ENCODE measurements at regions not wholly inside any gene's neighbourhood (a gene's known extent, or its start where the extent isn't known, plus 50 kb on each side); places are given as distances from the start of the nearest gene placed in this dataset.

DNA sequence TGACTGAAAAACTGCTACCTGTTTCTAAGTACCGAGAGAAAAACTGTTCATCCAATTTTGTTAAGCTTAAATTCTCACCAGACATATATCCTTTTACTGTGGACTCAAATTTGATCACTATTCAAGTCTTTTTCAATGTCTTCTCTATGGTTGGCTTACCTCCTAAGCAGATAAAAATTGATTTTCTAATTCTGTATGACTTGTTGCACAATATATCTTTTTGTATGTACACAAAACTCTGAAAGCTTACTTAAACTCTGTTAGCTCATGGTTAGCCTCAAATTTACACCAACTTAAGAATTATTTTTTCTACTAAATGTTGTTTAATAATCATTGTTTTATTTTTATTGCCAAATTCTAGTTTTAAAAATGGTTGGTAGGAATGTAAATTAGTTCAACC is 715.4 kb downstream of the LTN1 start:
- H3K27me3 ChIP-seq (ENCODE audit: control insufficient read depth, extremely low read depth, insufficient read depth, low read length) = no peaks in the 10 kb centered on the region
- TF ChIP-seq EZH2 (IDR thresholded peaks at IDR 0.05; ENCODE audit: low read length) = no peak
- TF ChIP-seq, protein P1, sequence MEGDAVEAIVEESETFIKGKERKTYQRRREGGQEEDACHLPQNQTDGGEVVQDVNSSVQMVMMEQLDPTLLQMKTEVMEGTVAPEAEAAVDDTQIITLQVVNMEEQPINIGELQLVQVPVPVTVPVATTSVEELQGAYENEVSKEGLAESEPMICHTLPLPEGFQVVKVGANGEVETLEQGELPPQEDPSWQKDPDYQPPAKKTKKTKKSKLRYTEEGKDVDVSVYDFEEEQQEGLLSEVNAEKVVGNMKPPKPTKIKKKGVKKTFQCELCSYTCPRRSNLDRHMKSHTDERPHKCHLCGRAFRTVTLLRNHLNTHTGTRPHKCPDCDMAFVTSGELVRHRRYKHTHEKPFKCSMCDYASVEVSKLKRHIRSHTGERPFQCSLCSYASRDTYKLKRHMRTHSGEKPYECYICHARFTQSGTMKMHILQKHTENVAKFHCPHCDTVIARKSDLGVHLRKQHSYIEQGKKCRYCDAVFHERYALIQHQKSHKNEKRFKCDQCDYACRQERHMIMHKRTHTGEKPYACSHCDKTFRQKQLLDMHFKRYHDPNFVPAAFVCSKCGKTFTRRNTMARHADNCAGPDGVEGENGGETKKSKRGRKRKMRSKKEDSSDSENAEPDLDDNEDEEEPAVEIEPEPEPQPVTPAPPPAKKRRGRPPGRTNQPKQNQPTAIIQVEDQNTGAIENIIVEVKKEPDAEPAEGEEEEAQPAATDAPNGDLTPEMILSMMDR (optimal IDR thresholded peaks at IDR 0.05 in 1 of 3, IDR thresholded peaks at IDR 0.05 in 1 of 3, conservative IDR thresholded peaks at IDR 0.05 in 1 of 3; ENCODE audit: extremely low read depth in 1 of 3, insufficient read depth in 2 of 3, low read length in 3 of 3) = no peak
- no peaks in the 10 kb centered on the region for H3K36me3 ChIP-seq (ENCODE audit: control insufficient read depth in 2 of 2, extremely low read depth in 1 of 2, insufficient read depth in 2 of 2, low read length in 2 of 2)
- no peaks in the 10 kb centered on the region for H4K20me1 ChIP-seq (ENCODE audit: control insufficient read depth, extremely low read depth, insufficient read depth, low read length)
- H3K9me1 ChIP-seq (ENCODE audit: control insufficient read depth, extremely low read depth, insufficient read depth, low read length) = no peaks in the 10 kb centered on the region
- H3K27ac ChIP-seq (ENCODE audit: control insufficient read depth, insufficient read depth, low read length) = no peak overlapping the region
- no peak overlapping the region for H3K9ac ChIP-seq (ENCODE audit: control insufficient read depth, extremely low read depth, insufficient read depth, low read length)
- DNase-seq (ENCODE audit: low read depth, low spot score) = no peak
- dilution Hi-C loops (cut with MboI; ENCODE audit: extremely low pct_ligation_motif_present, low sequenced_read_pairs) = no loop called here
- H3K4me3 ChIP-seq (ENCODE audit: control insufficient read depth in 2 of 3, extremely low read depth in 1 of 3, insufficient read depth in 2 of 3, low read depth in 1 of 3, low read length in 3 of 3) = no peak overlapping the region
- FAIRE-seq = no peak
- no peaks in the 10 kb centered on the region for H3K79me2 ChIP-seq (ENCODE audit: control insufficient read depth, insufficient read depth, low read length)
- H2AFZ ChIP-seq (ENCODE audit: control insufficient read depth, low read length) = no peak overlapping the region
- no peak overlapping the region for H3K4me2 ChIP-seq (ENCODE audit: control insufficient read depth, extremely low read depth, insufficient read depth, low read depth, low read length)
- no peaks in the 10 kb centered on the region for H3K9me3 ChIP-seq (ENCODE audit: control insufficient read depth, low read depth, low read length)
- no peaks in the 10 kb centered on the region for H3K4me1 ChIP-seq (ENCODE audit: control insufficient read depth, extremely low read depth, insufficient read depth, low read length)

DNA sequence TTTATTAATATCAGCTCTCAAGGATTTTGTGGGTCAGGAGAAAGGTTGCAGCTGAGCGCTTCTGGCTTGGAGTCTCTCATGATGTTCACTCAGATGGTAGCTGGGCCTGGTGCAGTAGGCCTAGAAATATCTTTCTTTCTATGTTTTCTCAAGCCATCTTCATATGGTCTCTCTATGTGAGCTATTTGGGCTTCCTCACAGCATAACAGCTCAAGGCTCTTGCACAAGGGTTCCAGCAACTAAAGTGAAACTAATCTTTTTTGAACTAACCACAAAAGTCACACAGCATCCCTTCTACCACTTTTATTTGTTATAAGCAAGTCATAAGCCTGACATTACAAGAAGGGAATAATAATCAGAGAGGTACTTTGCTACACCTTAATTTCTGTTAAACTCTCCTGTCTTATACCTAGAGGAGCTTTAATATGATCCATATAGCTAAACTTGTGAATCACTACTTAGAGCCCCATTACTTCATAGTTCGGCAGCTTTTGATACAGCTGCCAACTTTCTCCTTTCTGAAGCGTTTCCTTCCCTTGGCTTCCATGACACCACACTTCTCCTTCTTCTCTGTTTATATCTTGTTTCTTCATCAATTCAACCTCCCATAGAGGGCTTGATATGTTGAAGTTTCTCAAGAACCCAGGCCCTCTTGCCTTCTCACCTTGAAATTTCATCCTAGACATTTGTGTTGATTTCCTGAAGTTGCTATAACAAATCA is 720.2 kb downstream of the LTN1 start:
- no peaks in the 10 kb centered on the region for H3K36me3 ChIP-seq (ENCODE audit: control insufficient read depth in 2 of 2, extremely low read depth in 1 of 2, insufficient read depth in 2 of 2, low read length in 2 of 2)
- no peaks in the 10 kb centered on the region for H3K4me1 ChIP-seq (ENCODE audit: control insufficient read depth, extremely low read depth, insufficient read depth, low read length)
- no peaks in the 10 kb centered on the region for H3K27me3 ChIP-seq (ENCODE audit: control insufficient read depth, extremely low read depth, insufficient read depth, low read length)
- dilution Hi-C loops (cut with MboI; ENCODE audit: extremely low pct_ligation_motif_present, low sequenced_read_pairs) = no loop called here
- no peak overlapping the region for H3K4me2 ChIP-seq (ENCODE audit: control insufficient read depth, extremely low read depth, insufficient read depth, low read depth, low read length)
- H3K4me3 ChIP-seq (ENCODE audit: control insufficient read depth in 2 of 3, extremely low read depth in 1 of 3, insufficient read depth in 2 of 3, low read depth in 1 of 3, low read length in 3 of 3) = no peak overlapping the region
- no peaks in the 10 kb centered on the region for H4K20me1 ChIP-seq (ENCODE audit: control insufficient read depth, extremely low read depth, insufficient read depth, low read length)
- H3K9me1 ChIP-seq (ENCODE audit: control insufficient read depth, extremely low read depth, insufficient read depth, low read length) = no peaks in the 10 kb centered on the region
- no peaks in the 10 kb centered on the region for H3K9me3 ChIP-seq (ENCODE audit: control insufficient read depth, low read depth, low read length)
- no peak for TF ChIP-seq EZH2 (IDR thresholded peaks at IDR 0.05; ENCODE audit: low read length)
- TF ChIP-seq, protein P1 (optimal IDR thresholded peaks at IDR 0.05 in 1 of 3, IDR thresholded peaks at IDR 0.05 in 1 of 3, conservative IDR thresholded peaks at IDR 0.05 in 1 of 3; ENCODE audit: extremely low read depth in 1 of 3, insufficient read depth in 2 of 3, low read length in 3 of 3) = no peak
- no peak overlapping the region for H3K9ac ChIP-seq (ENCODE audit: control insufficient read depth, extremely low read depth, insufficient read depth, low read length)
- no peak overlapping the region for H2AFZ ChIP-seq (ENCODE audit: control insufficient read depth, low read length)
- no peak for FAIRE-seq
- H3K27ac ChIP-seq (ENCODE audit: control insufficient read depth, insufficient read depth, low read length) = no peak overlapping the region
- DNase-seq (ENCODE audit: low read depth, low spot score) = no peak
- H3K79me2 ChIP-seq (ENCODE audit: control insufficient read depth, insufficient read depth, low read length) = no peaks in the 10 kb centered on the region
